C4-2B (cell line): ENCODE measurements at regions not wholly inside any gene's neighbourhood (a gene's known extent, or its start where the extent isn't known, plus 50 kb on each side); places are given as distances from the start of the nearest gene placed in this dataset.

ENCODE experiments used
- H3K27ac ChIP-seq: fragments of 450-650 bp; 2 replicates; pipeline ENCODE4 v1.5.1; 2017
- ZFX ChIP-seq: fragments of 450-650 bp; IDR thresholded peaks from 2 replicates; pipeline ENCODE4 v1.6.1; 2017
- TF ChIP-seq, protein P1 (sequence below): fragments of 450-650 bp; conservative IDR thresholded peaks from 2 replicates; pipeline ENCODE4 v1.5.1; 2017; ENCODE audit warnings: mild to moderate bottlenecking

DNA sequence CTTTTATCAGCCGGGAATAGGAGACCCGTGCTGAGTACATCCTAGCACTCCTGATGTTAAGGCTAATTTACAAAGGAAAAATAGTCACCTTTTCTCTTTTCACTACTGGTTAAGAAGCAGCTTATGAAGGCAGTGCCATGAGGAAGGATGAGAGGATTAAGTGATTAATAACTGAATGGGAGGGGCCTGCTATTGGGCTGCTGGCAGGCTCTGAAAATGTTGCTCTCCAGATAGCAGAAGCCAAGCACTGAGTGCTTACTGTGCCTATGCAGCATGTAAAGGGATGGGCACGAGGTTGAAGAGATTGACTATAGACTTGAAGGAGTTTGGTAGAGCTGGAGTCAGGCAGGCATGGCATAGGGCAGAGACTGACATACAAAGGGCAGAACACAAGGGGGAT is 282.4 kb upstream of the THSD7B start:
- TF ChIP-seq, protein P1, sequence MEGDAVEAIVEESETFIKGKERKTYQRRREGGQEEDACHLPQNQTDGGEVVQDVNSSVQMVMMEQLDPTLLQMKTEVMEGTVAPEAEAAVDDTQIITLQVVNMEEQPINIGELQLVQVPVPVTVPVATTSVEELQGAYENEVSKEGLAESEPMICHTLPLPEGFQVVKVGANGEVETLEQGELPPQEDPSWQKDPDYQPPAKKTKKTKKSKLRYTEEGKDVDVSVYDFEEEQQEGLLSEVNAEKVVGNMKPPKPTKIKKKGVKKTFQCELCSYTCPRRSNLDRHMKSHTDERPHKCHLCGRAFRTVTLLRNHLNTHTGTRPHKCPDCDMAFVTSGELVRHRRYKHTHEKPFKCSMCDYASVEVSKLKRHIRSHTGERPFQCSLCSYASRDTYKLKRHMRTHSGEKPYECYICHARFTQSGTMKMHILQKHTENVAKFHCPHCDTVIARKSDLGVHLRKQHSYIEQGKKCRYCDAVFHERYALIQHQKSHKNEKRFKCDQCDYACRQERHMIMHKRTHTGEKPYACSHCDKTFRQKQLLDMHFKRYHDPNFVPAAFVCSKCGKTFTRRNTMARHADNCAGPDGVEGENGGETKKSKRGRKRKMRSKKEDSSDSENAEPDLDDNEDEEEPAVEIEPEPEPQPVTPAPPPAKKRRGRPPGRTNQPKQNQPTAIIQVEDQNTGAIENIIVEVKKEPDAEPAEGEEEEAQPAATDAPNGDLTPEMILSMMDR, result no peak
- no peak for TF ChIP-seq ZFX
- no peak overlapping the region for H3K27ac ChIP-seq

DNA sequence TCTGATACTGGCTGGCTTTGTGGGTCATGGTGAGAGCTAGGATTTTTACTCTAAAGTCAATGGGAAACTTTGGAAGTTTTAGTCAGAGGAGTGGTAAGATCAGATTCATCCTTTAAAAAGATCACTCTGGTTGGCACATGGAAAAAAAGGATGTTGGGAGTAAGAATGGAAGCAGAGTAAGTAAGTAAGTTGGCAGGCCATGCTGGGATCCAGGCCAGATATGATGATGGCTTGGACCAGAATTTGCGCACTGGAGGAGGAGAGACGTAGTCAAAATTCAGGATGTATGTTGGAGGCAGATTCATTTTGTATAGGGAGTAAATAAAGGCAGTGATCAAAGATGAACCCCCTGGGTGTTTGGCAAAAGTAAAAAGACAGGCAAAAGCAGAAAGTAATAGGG is 283.3 kb upstream of the THSD7B start:
- TF ChIP-seq, protein P1, result no peak
- no peak for TF ChIP-seq ZFX
- no peak overlapping the region for H3K27ac ChIP-seq

DNA sequence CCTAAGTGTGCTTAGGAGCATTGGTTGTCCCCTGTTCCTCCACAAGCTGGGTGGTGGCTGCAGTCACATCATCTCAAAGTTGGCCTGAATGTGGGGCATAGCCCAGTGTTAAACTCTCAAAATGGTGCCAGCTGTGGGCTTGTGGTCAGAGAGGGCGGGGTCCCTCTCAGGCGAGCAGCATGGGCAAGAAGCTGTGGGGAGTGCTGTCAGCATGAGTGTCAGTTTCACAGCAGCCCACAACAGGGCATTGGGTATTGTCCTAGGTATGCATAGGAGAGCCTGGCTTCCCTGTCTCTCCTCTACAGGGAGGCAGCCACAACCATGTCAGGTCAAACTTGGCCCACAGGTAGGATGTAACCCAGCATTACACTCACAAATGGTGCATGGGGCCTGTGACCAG is 285.6 kb upstream of the THSD7B start:
- TF ChIP-seq ZFX, result no peak
- TF ChIP-seq, protein P1, result no peak
- H3K27ac ChIP-seq, result no peak overlapping the region

DNA sequence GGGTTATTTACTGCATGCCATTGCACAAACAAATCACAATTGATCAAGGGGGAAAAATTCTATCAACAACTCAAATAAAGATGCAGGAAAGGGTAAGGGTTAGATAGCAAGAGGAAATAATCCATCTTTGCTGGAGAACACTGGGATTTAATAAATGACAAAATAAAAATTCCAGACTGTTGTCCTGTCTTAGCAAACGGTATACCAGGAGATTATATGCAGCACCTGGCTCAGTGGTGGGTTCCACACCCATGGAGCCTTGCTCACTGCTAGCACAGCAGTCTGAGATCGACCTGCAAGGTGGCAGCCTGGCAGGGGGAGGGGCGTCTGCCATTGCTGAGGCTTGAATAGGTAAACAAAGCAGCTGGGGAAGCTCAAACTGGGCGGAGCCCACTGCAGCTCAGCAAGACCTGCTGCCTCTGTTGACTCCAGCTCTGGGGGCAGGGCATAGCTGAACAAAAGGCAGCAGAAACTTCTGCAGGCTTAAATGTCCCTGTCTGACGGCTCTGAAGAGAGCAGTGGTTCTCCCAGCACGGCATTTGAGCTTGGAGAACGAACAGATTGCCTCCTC is 296.5 kb upstream of the THSD7B start:
- H3K27ac ChIP-seq, result peak overlapping the region; percentile 18; the same call in 1 of the 2 replicates
- no peak for TF ChIP-seq ZFX
- TF ChIP-seq, protein P1, result no peak

DNA sequence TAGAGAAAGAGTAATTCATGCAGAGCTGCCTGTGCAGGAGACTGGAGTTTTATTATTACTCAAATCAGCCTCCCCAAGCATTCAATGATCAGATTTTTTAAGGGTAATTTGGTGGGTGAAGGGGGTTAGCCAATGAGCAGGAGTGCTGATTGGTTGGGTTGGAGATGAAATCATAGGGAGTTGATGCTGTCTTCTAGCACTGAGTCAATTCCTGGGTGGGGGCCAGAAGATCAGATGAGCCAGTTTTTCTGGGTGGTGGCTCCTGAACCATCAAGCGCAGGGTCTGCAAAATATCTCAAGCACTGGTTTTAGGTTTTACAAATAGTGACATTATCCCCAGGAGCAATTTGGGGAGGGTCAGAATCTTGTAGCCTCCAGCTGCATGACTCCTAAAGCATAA is 312.8 kb upstream of the THSD7B start:
- no peak overlapping the region for H3K27ac ChIP-seq
- no peak for TF ChIP-seq ZFX

DNA sequence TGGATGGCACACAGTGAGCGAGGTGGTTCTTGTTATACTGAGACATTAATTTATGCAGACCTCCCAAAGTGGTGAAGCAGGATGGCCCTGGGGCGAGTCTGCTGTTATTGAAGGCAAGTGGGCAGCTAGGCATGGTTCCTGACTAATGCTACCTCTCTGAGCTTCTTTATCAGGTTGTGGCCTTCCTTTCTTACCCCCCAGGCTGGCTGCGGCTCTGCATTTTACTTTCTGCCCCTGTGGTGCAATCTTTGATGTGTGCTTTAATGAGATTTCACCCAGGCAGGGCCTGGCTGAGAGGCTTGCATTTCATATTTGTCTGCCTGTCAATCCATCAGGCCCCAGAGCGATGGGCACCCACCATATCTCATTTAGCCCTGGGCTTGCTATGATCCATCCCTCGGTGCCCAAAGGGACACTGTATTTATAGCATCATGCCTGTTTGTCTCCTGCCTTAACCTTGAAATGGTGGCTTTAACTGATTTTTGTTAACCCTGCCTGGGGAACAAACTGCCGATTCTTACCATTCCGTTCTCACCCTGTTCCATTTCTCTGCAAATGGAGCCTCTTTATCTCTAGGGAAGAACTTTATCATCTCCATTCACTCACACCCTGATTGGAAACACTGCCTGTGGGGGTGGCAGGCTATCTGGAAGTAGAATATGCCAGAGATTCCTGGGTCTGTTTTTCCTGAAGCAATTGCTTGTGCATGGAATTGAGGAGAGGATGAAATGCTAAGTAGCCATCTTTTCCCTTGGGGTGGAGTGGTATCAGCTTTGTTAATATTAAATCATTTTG is 316.2 kb upstream of the THSD7B start:
- no peak overlapping the region for H3K27ac ChIP-seq
- no peak for TF ChIP-seq ZFX
- TF ChIP-seq, protein P1, result no peak

DNA sequence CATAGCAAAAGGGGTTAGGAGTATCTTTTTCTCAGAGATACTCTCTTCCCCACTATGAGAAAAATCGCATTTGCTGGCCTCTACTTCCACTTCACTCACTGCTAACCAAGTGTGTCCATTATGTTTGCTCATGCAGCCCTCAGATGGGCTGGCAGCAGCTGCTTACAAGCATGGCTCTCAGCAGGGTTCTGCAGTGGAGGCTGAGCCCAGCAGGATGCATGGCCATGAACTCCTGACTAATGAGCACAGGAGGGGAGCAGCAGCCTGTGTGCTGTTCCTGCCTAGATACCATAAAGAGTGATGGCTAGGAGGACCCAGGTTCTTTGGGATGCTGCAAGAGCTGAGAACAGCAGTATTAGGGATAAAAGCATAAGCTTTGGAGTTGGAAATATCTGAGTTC is 316.9 kb upstream of the THSD7B start:
- TF ChIP-seq, protein P1, result no peak
- no peak for TF ChIP-seq ZFX
- H3K27ac ChIP-seq, result no peak overlapping the region

DNA sequence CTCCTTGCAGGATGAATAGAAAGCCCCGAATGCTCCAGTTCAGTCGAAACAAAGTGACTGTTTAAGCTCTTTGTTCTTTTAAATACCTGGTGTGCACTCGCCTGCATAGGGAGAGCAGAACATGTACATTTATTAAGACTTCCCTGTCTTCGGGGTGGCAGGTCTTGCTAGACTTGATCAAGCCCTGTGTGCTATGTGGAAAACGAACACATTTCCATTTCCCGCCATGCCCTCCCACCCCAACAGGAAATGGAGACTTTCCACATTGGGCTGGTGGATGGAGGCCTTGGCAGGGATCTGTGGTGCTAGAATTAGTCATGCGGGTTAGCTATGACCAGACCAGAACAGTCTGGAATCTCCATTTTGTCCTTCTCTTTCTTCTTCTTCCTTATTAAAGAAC is 321.0 kb upstream of the THSD7B start:
- no peak for TF ChIP-seq ZFX
- TF ChIP-seq, protein P1, result no peak
- no peak overlapping the region for H3K27ac ChIP-seq
